GM12891 (cell line): ENCODE measurements at regions not wholly inside any gene's neighbourhood (a gene's known extent, or its start where the extent isn't known, plus 50 kb on each side); places are given as distances from the start of the nearest gene placed in this dataset.
"Not testable (repeated sequence)": the region's sequence is repeated elsewhere in the genome, so short reads cannot be mapped to it uniquely, and the experiment has no call there.

Source experiments
- DNase-seq: peaks from one replicate; pipeline ENCODE4 v3.0.0; 2011; ENCODE audit warnings: low spot score; ENCODE audit not compliant: insufficient read length
- FAIRE-seq: peaks from 2 replicates; lab custom pipeline; 2011; peaks lifted over from hg19 to GRCh38; lab: Jason Lieb, UNC
- PAX5 ChIP-seq: IDR thresholded peaks from 2 replicates; pipeline ENCODE4 v1.6.1; 2011; ENCODE audit warnings: low read length, moderate library complexity, mild to moderate bottlenecking; ENCODE audit not compliant: insufficient read depth, severe bottlenecking
- POLR2A ChIP-seq: IDR thresholded peaks from 2 replicates; pipeline ENCODE4 v1.6.1; 2011; ENCODE audit warnings: low read depth, low read length, control low read depth
- POLR2AphosphoS5 ChIP-seq: IDR thresholded peaks from 2 replicates; pipeline ENCODE4 v1.6.1; 2011; ENCODE audit warnings: low read depth, low read length, control low read depth
- POU2F2 ChIP-seq: IDR thresholded peaks from 2 replicates; pipeline ENCODE4 v1.6.1; 2011; ENCODE audit warnings: low read depth, mild to moderate bottlenecking, control low read depth, low read length, moderate library complexity
- SPI1 ChIP-seq: IDR thresholded peaks from 2 replicates; pipeline ENCODE4 v1.6.1; 2011; ENCODE audit warnings: low read depth, low read length, control low read depth
- TAF1 ChIP-seq: IDR thresholded peaks from 2 replicates; pipeline ENCODE4 v1.6.1; 2011; ENCODE audit warnings: low read depth, low read length, control low read depth

DNA sequence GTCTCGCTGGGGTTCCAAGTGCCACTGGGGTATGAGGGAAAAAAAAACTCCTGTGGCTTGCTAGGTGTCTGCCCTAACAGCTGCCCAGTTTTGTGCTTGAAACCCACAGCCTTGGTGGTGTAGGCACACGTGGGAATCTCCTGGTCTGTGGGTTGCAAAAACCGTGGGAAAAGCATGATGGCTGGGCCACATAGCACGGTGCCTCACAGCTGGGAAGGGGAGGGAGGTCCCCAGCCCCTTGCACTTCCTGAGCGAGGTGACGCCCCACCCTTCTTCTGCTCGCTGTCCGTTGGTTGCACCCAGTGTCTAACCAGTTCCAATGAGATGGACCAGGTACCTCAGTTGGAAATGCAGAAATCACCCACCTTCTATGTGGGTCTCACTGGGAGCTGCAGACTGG, 144.3 kb downstream of the KBTBD8 start:
- FAIRE-seq: no peak
- DNase-seq: no peak
- no peak for TF ChIP-seq POLR2AphosphoS5
- TF ChIP-seq SPI1: no peak
- TF ChIP-seq TAF1: no peak
- TF ChIP-seq POLR2A: no peak
- TF ChIP-seq PAX5: no peak
- TF ChIP-seq POU2F2: no peak

DNA sequence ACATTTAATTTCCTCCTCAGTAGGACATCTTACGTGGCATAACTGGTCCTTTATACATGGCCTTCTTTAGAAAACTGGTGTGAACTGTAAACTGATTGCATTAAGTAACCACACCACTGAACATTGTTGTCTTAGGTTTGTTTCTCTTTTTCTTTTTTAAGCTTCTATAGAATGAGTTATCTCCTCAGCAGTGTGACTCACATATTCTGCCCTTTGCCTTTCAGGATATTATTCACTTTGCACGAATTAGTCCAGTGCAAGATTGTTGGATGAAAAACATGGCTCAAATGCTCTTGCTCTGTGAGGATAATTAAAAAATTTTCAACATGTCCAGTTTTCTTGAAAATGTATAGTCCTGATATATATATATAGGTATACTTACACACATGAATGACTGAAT, 147.6 kb downstream of the KBTBD8 start:
- FAIRE-seq: no peak
- DNase-seq: no peak
- TF ChIP-seq SPI1 (no peak), PAX5 (no peak), POU2F2 (no peak), TAF1 (no peak), POLR2A (no peak), POLR2AphosphoS5 (no peak)

DNA sequence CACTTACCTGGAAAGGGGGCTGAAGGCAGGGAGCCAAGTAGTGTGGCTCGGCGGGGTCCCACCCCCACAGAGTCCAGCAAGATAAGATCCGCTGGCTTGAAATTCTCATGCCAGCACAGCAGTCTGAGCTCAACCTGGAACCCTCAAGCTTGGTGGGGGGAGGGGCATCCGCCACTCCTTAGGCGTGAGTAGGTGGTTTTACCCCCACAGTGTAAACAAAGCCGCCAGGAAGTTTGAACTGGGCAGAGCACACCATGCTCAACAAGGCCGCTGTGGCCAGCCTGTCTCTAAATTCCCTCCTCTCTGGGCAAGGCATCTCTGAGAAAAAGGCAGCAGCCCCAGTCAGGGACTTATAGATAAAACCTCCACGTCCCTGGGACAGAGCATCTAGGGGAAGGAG, 156.3 kb downstream of the KBTBD8 start:
- FAIRE-seq (no peak), DNase-seq (no peak)
- TF ChIP-seq POU2F2 (no peak), TAF1 (no peak), POLR2AphosphoS5 (no peak), PAX5 (no peak), SPI1 (no peak), POLR2A (no peak)

DNA sequence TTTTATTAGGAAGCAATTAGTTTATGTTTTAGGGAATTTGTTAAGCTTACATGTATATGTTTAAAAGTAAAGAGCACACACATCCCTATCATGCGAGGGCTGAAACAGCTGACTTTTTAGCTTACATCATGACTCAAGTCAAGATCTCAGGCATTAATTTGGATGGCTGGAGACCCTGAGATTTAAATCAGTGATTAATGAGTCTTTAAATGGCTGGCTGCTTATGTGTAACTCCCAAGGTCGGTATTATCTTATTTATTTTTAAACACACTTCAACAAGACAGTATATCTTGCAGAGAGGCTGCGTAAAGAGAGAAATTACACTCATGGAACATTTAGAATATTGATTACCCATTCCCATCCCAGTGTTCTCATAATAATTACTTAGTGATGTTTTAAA, 169.4 kb downstream of the KBTBD8 start:
- TF ChIP-seq POLR2A: no peak
- no peak for TF ChIP-seq POU2F2
- TF ChIP-seq PAX5: no peak
- no peak for TF ChIP-seq SPI1
- no peak for TF ChIP-seq POLR2AphosphoS5
- TF ChIP-seq TAF1: no peak
- DNase-seq (no peak), FAIRE-seq (no peak)

DNA sequence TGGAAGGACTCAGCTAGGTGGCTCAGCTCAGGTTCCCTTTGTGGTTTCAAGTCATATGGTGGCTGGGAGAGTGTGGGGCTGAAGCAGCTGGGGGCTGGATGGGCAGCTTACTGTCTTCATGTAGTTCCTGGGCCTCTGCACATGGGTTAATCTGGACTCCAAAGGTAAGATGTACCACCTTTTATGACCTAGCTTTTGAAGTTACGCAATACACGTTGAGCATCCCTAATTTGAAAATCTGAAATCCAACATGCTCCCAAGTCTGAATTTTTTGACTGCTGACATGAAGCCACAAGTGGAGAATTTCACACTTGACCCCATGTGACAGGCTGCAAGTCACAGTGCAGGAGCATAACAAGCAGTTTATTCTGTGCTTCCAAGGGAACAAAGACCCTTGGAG, 173.7 kb downstream of the KBTBD8 start:
- no peak for FAIRE-seq
- no peak for DNase-seq
- TF ChIP-seq POU2F2 (no peak), PAX5 (no peak), TAF1 (no peak), POLR2AphosphoS5 (no peak), SPI1 (no peak)

DNA sequence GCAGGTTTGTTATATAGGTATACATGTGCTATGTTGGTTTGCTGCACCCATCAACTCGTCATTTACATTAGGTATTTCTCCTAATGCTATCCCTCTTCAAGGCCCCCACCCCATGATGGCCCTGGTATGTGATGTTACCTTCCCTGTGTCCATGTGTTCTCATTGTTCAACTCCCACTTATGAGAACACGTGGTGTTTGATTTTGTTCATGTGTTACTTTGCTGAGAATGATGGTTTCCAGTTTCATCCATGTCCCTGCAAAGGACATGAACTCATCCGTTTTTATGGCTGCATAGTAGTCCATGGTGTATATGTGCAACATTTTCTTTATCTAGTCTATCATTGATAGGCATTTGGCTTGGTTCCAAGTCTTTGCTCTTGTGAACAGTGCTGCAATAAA, 175.0 kb downstream of the KBTBD8 start:
- DNase-seq, FAIRE-seq: not testable (repeated sequence)

DNA sequence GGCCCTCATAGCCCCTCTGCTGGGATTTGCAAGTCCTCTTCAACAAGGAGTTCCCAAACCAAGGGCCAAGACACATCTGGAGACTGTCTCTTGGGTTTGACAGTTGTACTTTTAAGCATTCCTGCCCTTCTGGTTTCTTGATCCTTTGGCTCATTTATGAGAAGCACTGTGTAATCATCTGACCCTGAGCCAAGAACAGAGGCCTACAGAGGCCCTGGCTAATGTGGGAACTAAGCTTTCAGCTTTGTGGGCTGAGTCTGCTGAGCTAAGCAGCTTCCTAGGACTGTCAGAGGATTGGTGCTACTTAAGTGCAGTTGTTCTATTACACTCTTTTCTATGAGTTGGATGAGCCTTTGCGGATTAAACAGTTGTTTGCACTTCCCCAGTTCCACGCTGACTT, 178.3 kb downstream of the KBTBD8 start:
- FAIRE-seq: no peak
- DNase-seq: no peak
- TF ChIP-seq POLR2AphosphoS5 (no peak), TAF1 (no peak), PAX5 (no peak), POU2F2 (no peak), SPI1 (no peak), POLR2A (no peak)

DNA sequence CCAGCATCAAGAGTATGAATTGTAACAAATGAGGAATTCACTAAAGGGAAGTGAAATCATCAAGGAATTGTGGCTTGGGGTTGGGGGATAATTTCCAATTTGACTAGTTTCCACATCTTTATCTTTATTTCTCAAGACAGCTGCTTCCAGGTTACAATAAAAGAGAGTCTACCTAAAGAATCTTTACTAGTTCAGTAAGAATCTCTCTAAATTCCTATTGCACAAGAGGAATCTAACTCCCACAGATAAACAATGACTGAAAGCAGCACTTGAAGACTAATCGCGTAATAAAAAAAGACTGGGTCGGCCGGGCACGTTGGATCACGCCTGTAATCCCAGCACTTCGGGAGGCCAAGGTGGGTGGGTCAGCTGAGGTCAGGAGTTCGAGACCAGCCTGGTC, 194.4 kb downstream of the KBTBD8 start:
- no peak for TF ChIP-seq TAF1
- no peak for TF ChIP-seq POLR2AphosphoS5
- no peak for TF ChIP-seq POLR2A
- no peak for TF ChIP-seq POU2F2
- no peak for TF ChIP-seq SPI1
- no peak for TF ChIP-seq PAX5
- FAIRE-seq (no peak), DNase-seq (no peak)

DNA sequence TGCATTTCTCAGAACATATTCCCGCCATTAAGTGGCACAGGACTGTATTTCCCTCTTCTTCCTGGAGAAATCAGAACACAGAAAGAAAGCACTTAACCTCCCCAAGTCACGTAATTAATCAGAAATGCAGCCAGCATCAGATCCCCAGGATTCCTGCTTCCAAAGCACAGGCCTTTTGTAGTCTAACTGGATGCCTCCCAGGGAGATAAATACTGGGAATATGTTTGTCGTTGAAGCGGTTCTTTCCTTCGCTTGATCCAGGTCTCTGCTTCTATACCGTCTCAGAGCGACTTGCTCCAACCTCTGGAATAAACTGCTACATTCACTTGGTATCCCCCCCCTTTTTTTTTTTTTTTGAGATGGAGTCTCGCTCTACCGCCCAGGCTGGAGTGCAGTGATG, 198.6 kb downstream of the KBTBD8 start:
- no peak for DNase-seq
- TF ChIP-seq SPI1 (no peak), TAF1 (no peak), POU2F2 (no peak), POLR2A (no peak), PAX5 (no peak), POLR2AphosphoS5 (no peak)
- no peak for FAIRE-seq

DNA sequence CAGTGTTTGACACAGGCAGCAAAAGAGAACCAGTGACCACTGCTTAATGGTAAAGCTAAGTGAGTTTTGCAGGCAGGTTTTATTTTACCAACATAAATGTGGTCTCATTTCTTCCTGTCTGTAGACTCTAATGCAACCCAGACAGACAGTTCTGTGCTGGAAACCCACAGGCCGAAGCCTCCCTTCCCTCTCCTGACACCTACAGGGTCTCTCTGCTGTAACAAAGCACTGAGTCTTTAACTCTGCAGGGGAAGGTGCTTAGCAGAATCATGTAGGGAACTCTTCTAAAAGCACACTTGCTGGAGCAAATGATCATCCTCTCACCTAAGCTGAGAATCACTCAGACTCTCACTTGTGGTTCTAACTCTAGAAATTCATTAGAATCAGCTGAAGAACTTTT, 200.3 kb downstream of the KBTBD8 start:
- FAIRE-seq (no peak), DNase-seq (no peak)
- no peak for TF ChIP-seq POU2F2
- no peak for TF ChIP-seq PAX5
- no peak for TF ChIP-seq POLR2A
- no peak for TF ChIP-seq TAF1
- no peak for TF ChIP-seq SPI1
- no peak for TF ChIP-seq POLR2AphosphoS5

DNA sequence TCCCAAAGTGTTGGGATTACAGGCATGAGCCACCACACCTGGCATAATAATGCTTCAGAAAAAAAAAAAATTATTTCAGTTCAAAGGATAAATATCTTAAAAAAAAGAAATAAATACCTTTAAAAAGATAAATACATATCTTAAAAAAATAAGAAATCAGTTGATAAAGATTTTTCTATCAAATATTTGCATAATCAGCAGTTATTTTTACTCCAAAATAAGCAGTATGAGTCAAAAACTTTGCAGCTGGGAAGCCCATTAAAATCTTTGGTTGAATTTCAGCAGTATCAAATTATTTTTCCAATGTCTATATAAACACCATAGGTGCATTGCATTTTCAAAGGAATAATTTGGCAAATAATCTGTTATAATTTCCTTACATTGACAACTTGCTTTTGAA, 202.5 kb downstream of the KBTBD8 start:
- TF ChIP-seq POU2F2 (no peak), PAX5 (no peak), SPI1 (no peak), TAF1 (no peak), POLR2AphosphoS5 (no peak), POLR2A (no peak)
- DNase-seq (no peak), FAIRE-seq (no peak)
